T-cell (primary cell): ENCODE measurements at regions not wholly inside any gene's neighbourhood (a gene's known extent, or its start where the extent isn't known, plus 50 kb on each side); places are given as distances from the start of the nearest gene placed in this dataset.

Source experiments
- ATAC-seq, 4 experiments: fragments of 200-7000 bp in 3 of 4; fragments of 150-1000 bp in 1 of 4; cut with Tn5 transposase; replicated peaks in 1 of 4; 1 replicate in 3 of 4; 2 replicates in 1 of 4; pipeline ENCODE4 v1.10.0; 2021; ENCODE audit warnings: moderate library complexity in 3 of 4, mild to moderate bottlenecking in 2 of 4, moderate number of reproducible peaks in 1 of 4
- CTCF ChIA-PET, 2 donors: fragments of 300-600 bp; sonication (Branson Sonifier 250); formaldehyde crosslinking; loops; one replicate each; lab custom pipeline; 2022; ENCODE audit warnings: antibody characterized with exemption in 2 of 2; lab: Charles Lee
- POLR2A ChIA-PET, 2 donors: fragments of 300-600 bp; sonication (Branson Sonifier 250); formaldehyde crosslinking; loops; one replicate each; lab custom pipeline; 2022; ENCODE audit warnings: antibody characterized with exemption in 2 of 2; lab: Charles Lee
- DNase-seq, 35 experiments: peaks; one replicate each; pipeline versions ENCODE4 v3.0.0 to v3.0.0-alpha.2; 2013 to 2023
- H3K27ac ChIP-seq: one replicate; pipeline ENCODE4 v1.5.1; 2013; ENCODE audit warnings: low read length
- H3K27me3 ChIP-seq, 2 experiments: replicated peaks in 1 of 2; 1 replicate in 1 of 2; 2 replicates in 1 of 2; pipeline versions ENCODE4 v1.6.1 to v1.7.0; 2013; ENCODE audit warnings: low read length in 1 of 2, mixed read lengths in 1 of 2; ENCODE audit not compliant: control insufficient read depth in 2 of 2, insufficient read depth in 2 of 2; ENCODE audit errors: extremely low read depth in 1 of 2
- H3K36me3 ChIP-seq, 2 donors: 1 replicate in 1 of 2; 2 replicates in 1 of 2; pipeline versions ENCODE4 v1.6.1 to v1.7.0; 2013; ENCODE audit warnings: low read length in 1 of 2; ENCODE audit not compliant: control insufficient read depth in 2 of 2, insufficient read depth in 1 of 2; ENCODE audit errors: extremely low read depth in 1 of 2
- H3K4me1 ChIP-seq, 2 experiments: 1 replicate in 1 of 2; 2 replicates in 1 of 2; pipeline versions ENCODE4 v1.6.1 to v1.7.0; 2013; ENCODE audit warnings: low read length in 2 of 2, mixed read lengths in 1 of 2; ENCODE audit not compliant: insufficient read depth in 2 of 2, control insufficient read depth in 1 of 2; ENCODE audit errors: extremely low read depth in 1 of 2
- H3K4me3 ChIP-seq, 2 donors: 1 replicate in 1 of 2; 2 replicates in 1 of 2; pipeline versions ENCODE4 v1.5.1 to v1.7.0; 2013; ENCODE audit warnings: mild to moderate bottlenecking in 2 of 2, low read length in 1 of 2, moderate library complexity in 1 of 2; ENCODE audit not compliant: control insufficient read depth in 1 of 2; ENCODE audit errors: extremely low read depth in 1 of 2
- H3K9me3 ChIP-seq: 2 replicates; pipeline ENCODE4 v1.7.0; 2013
- H3K27ac Mint-ChIP-seq, 2 donors: one replicate each; pipeline ENCODE4 v1.8.0; 2020 to 2021; ENCODE audit warnings: mild to moderate bottlenecking in 2 of 2, mixed read lengths in 2 of 2
- H3K27me3 Mint-ChIP-seq, 2 donors: one replicate each; pipeline ENCODE4 v1.8.0; 2021 to 2022; ENCODE audit warnings: mixed read lengths in 2 of 2
- H3K36me3 Mint-ChIP-seq: one replicate; pipeline ENCODE4 v1.8.0; 2021; ENCODE audit warnings: mixed read lengths
- H3K4me1 Mint-ChIP-seq, 3 donors: one replicate each; pipeline ENCODE4 v1.8.0; 2020 to 2022; ENCODE audit warnings: mixed read lengths in 3 of 3, mild to moderate bottlenecking in 1 of 3
- H3K4me3 Mint-ChIP-seq, 3 donors: one replicate each; pipeline ENCODE4 v1.8.0; 2020 to 2022; ENCODE audit warnings: mild to moderate bottlenecking in 3 of 3, mixed read lengths in 3 of 3, moderate library complexity in 3 of 3
- H3K9me3 Mint-ChIP-seq, 3 donors: one replicate each; pipeline ENCODE4 v1.8.0; 2020 to 2022; ENCODE audit warnings: mixed read lengths in 3 of 3
- WGBS: methylation state at CpG from one replicate; pipeline ENCODE4 v1.1.5; 2013; ENCODE audit warnings: missing lambda C conversion rate; ENCODE audit not compliant: insufficient coverage; 5-methylcytosine and 5-hydroxymethylcytosine counted together

- Mint-ChIP-seq H3K4me1 (no peaks in the 10 kb centered on the region), H3K27ac (no peak overlapping the region), H3K9me3 (no peaks in the 10 kb centered on the region), H3K36me3 (no peaks in the 10 kb centered on the region), H3K4me3 (no peak overlapping the region), H3K27me3 (no peaks in the 10 kb centered on the region)
- peaks cover 0 to under 1% of the 10 kb centered on the region in 2 experiments for H3K27me3 ChIP-seq
- CTCF ChIA-PET = no interaction called here
- peak in 2 of 35 experiments; percentile 4 to 11 for DNase-seq
- POLR2A ChIA-PET = no interaction called here
- 92% methylated on average over 19 of the region's 28 CpGs for WGBS
- no peaks in the 10 kb centered on the region for H3K4me1 ChIP-seq
- no peaks in the 10 kb centered on the region for H3K9me3 ChIP-seq
- no peaks in the 10 kb centered on the region for H3K36me3 ChIP-seq
- H3K27ac ChIP-seq = no peak overlapping the region
- H3K4me3 ChIP-seq = no peak overlapping the region
- no peak for ATAC-seq
Measured at GRCh38 chr9:129283705-129284606, 105.9 kb upstream of the IER5L start.

- ATAC-seq = no peak
- Mint-ChIP-seq H3K4me1 (no peaks in the 10 kb centered on the region), H3K27ac (no peak overlapping the region), H3K27me3 (no peaks in the 10 kb centered on the region), H3K9me3 (no peaks in the 10 kb centered on the region), H3K4me3 (no peak overlapping the region), H3K36me3 (no peaks in the 10 kb centered on the region)
- POLR2A ChIA-PET = interaction anchor here in 1 of 2 donors (0.6 kb wide), 1 partner anchor 335 kb away, joined by 7 read pairs; no protein-coding TSS in a partner anchor
- peaks cover 0 to 7% of the 10 kb centered on the region in 2 experiments for H3K27me3 ChIP-seq
- H3K27ac ChIP-seq = no peak overlapping the region
- peak in 2 of 35 experiments; percentile 2 to 11 for DNase-seq
- H3K36me3 ChIP-seq = no peaks in the 10 kb centered on the region
- CTCF ChIA-PET = no interaction called here
- H3K4me1 ChIP-seq = no peaks in the 10 kb centered on the region
- H3K9me3 ChIP-seq = no peaks in the 10 kb centered on the region
- WGBS = 67% methylated on average over 5 of the region's 7 CpGs
- no peak overlapping the region for H3K4me3 ChIP-seq
Measured at GRCh38 chr9:129283291-129283691, 105.2 kb upstream of the IER5L start.

- WGBS = 90% methylated on average over 9 of the region's 15 CpGs
- no peaks in the 10 kb centered on the region for H3K9me3 ChIP-seq
- ChIA-PET CTCF (no interaction called here), POLR2A (interaction anchor here in 1 of 2 donors (0.6 kb wide), 1 partner anchor 336 kb away, joined by 7 read pairs; no protein-coding TSS in a partner anchor)
- Mint-ChIP-seq H3K4me3 (no peak overlapping the region), H3K27ac (no peak overlapping the region), H3K9me3 (no peaks in the 10 kb centered on the region), H3K36me3 (no peaks in the 10 kb centered on the region), H3K27me3 (no peaks in the 10 kb centered on the region), H3K4me1 (no peaks in the 10 kb centered on the region)
- ATAC-seq (no peak), DNase-seq (peak in 2 of 35 experiments; percentile 2 to 7)
- H3K27me3 ChIP-seq = peaks cover 0 to 10% of the 10 kb centered on the region in 2 experiments
- no peak overlapping the region for H3K4me3 ChIP-seq
- H3K36me3 ChIP-seq = no peaks in the 10 kb centered on the region
- H3K4me1 ChIP-seq = no peaks in the 10 kb centered on the region
- H3K27ac ChIP-seq = no peak overlapping the region
Measured at GRCh38 chr9:129282731-129283211, 104.7 kb upstream of the IER5L start.

GRCh38 chr9:129282272-129282671 is 104.2 kb upstream of the IER5L start:
- ChIA-PET POLR2A (no interaction called here), CTCF (no interaction called here)
- Histone ChIP-seq H3K4me3 (no peak overlapping the region), H3K4me1 (no peaks in the 10 kb centered on the region), H3K9me3 (no peaks in the 10 kb centered on the region), H3K27me3 (peaks cover 0 to 10% of the 10 kb centered on the region in 2 experiments), H3K36me3 (no peaks in the 10 kb centered on the region), H3K27ac (no peak overlapping the region)
- Mint-ChIP-seq H3K27me3 (peaks cover 0 to 1% of the 10 kb centered on the region in 2 donors), H3K36me3 (no peaks in the 10 kb centered on the region), H3K4me1 (no peaks in the 10 kb centered on the region), H3K4me3 (no peak overlapping the region), H3K27ac (no peak overlapping the region), H3K9me3 (no peaks in the 10 kb centered on the region)
- DNase-seq (peak in 1 of 35 experiments; percentile 3), ATAC-seq (no peak)
- 70% methylated on average over 9 of the region's 12 CpGs for WGBS

- no peaks in the 10 kb centered on the region for H3K4me1 ChIP-seq
- Mint-ChIP-seq H3K4me1 (no peaks in the 10 kb centered on the region), H3K4me3 (no peak overlapping the region), H3K9me3 (no peaks in the 10 kb centered on the region), H3K27ac (no peak overlapping the region), H3K36me3 (no peaks in the 10 kb centered on the region), H3K27me3 (peaks cover 0 to 7% of the 10 kb centered on the region in 2 donors)
- ATAC-seq (no peak), DNase-seq (peak in 2 of 35 experiments; percentile 3 to 8)
- WGBS = 94% methylated on average over 12 of the region's 16 CpGs
- H3K27ac ChIP-seq = no peak overlapping the region
- ChIA-PET CTCF (no interaction called here), POLR2A (no interaction called here)
- no peaks in the 10 kb centered on the region for H3K36me3 ChIP-seq
- H3K9me3 ChIP-seq = no peaks in the 10 kb centered on the region
- H3K4me3 ChIP-seq = no peak overlapping the region
- H3K27me3 ChIP-seq = peaks cover 0 to 15% of the 10 kb centered on the region in 2 experiments
Measured at GRCh38 chr9:129281506-129282145, 103.6 kb upstream of the IER5L start.

GRCh38 chr9:129280623-129281271 is 102.7 kb upstream of the IER5L start:
- Mint-ChIP-seq H3K9me3 (no peaks in the 10 kb centered on the region), H3K27ac (no peak overlapping the region), H3K36me3 (no peaks in the 10 kb centered on the region), H3K27me3 (peaks cover 0 to 9% of the 10 kb centered on the region in 2 donors), H3K4me1 (peaks cover 0 to 4% (median 0%) of the 10 kb centered on the region in 3 donors), H3K4me3 (no peak overlapping the region)
- no peak for ATAC-seq
- no peak overlapping the region for H3K4me3 ChIP-seq
- ChIA-PET CTCF (no interaction called here), POLR2A (no interaction called here)
- H3K9me3 ChIP-seq = no peaks in the 10 kb centered on the region
- no peaks in the 10 kb centered on the region for H3K4me1 ChIP-seq
- DNase-seq = peak in 2 of 35 experiments; percentile 5 to 10
- 67% methylated on average over 5 of the region's 8 CpGs for WGBS
- no peak overlapping the region for H3K27ac ChIP-seq
- H3K36me3 ChIP-seq = no peaks in the 10 kb centered on the region
- H3K27me3 ChIP-seq = peaks cover 0 to 24% of the 10 kb centered on the region in 2 experiments
